HFFc6 (cell line): ENCODE measurements at regions not wholly inside any gene's neighbourhood (a gene's known extent, or its start where the extent isn't known, plus 50 kb on each side); places are given as distances from the start of the nearest gene placed in this dataset.
"Not testable (repeated sequence)": the region's sequence is repeated elsewhere in the genome, so short reads cannot be mapped to it uniquely, and the experiment has no call there.

Experiments
- DNase-seq: peaks from one replicate; pipeline ENCODE4 v3.0.0-alpha.2; 2018
- H3K27ac Mint-ChIP-seq: 2 replicates; pipeline ENCODE4 v1.8.0; 2020; ENCODE audit warnings: mild to moderate bottlenecking, mixed read lengths
- H3K27me3 Mint-ChIP-seq: 2 replicates; pipeline ENCODE4 v1.8.0; 2021; ENCODE audit warnings: mild to moderate bottlenecking, moderate library complexity, mixed read lengths; ENCODE audit not compliant: insufficient read depth
- H3K36me3 Mint-ChIP-seq: 2 replicates; pipeline ENCODE4 v1.8.0; 2021; ENCODE audit warnings: low read depth, mixed read lengths
- H3K4me1 Mint-ChIP-seq: 2 replicates; pipeline ENCODE4 v1.8.0; 2020; ENCODE audit warnings: low read depth, mixed read lengths
- H3K4me3 Mint-ChIP-seq: 2 replicates; pipeline ENCODE4 v1.8.0; 2020; ENCODE audit warnings: mild to moderate bottlenecking, moderate library complexity, mixed read lengths
- H3K9me3 Mint-ChIP-seq: 2 replicates; pipeline ENCODE4 v1.8.0; 2020; ENCODE audit warnings: mild to moderate bottlenecking, mixed read lengths
- CTCF ChIP-seq: fragments of 200-600 bp; sonication (generic); IDR thresholded peaks from 2 replicates; pipeline ENCODE4 v1.5.0; 2021; ENCODE audit warnings: antibody characterized with exemption, mild to moderate bottlenecking

DNA sequence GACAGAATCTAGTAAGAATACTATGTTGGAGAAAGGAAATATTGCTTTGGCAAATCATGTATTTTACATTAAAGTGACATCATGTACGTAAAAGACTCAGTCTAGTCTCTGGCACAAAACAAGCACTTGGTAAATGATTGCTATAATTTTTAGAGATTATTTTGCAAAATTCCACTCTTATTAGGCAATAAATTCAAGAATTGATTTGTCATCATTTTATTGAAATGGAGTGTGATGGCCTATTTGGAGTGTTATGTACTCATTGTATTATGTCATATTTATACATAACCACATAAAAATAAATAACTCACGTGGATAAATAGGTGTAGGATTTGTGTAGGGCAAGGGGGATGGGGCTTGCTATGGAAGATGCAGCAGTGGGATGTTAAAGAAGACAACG is 70.0 kb upstream of the FYN start:
- Mint-ChIP-seq H3K27ac (no peak overlapping the region), H3K4me3 (no peak overlapping the region), H3K36me3 (no peaks in the 10 kb centered on the region), H3K4me1 (peaks cover 21% of the 10 kb centered on the region), H3K27me3 (peaks cover 2% of the 10 kb centered on the region; the same call in 1 of the 2 replicates), H3K9me3 (no peaks in the 10 kb centered on the region)
- TF ChIP-seq CTCF = no peak
- no peak for DNase-seq

- TF ChIP-seq CTCF = no peak
- Mint-ChIP-seq H3K4me1 (peaks cover 16% of the 10 kb centered on the region), H3K27me3 (peaks cover 4% of the 10 kb centered on the region), H3K4me3 (no peak overlapping the region), H3K36me3 (no peaks in the 10 kb centered on the region), H3K27ac (no peak overlapping the region), H3K9me3 (no peaks in the 10 kb centered on the region)
- DNase-seq = no peak
These were observed 70.5 kb upstream of the FYN start for GRCh38 chr6:111943726-111944125.

- Mint-ChIP-seq H3K36me3 (no peaks in the 10 kb centered on the region), H3K4me3 (no peak overlapping the region), H3K4me1 (peaks cover 10% of the 10 kb centered on the region), H3K9me3 (no peaks in the 10 kb centered on the region), H3K27me3 (peaks cover 4% of the 10 kb centered on the region), H3K27ac (no peak overlapping the region)
- TF ChIP-seq CTCF = no peak
- no peak for DNase-seq
These were observed 71.3 kb upstream of the FYN start for GRCh38 chr6:111944541-111944940.

GRCh38 chr6:111949546-111949945 is 76.3 kb upstream of the FYN start:
- Mint-ChIP-seq H3K4me1 (peaks cover 27% of the 10 kb centered on the region), H3K27me3 (peaks cover 6% of the 10 kb centered on the region), H3K27ac (no peak overlapping the region), H3K9me3 (no peaks in the 10 kb centered on the region), H3K36me3 (no peaks in the 10 kb centered on the region), H3K4me3 (no peak overlapping the region)
- no peak for DNase-seq
- TF ChIP-seq CTCF = no peak

DNA sequence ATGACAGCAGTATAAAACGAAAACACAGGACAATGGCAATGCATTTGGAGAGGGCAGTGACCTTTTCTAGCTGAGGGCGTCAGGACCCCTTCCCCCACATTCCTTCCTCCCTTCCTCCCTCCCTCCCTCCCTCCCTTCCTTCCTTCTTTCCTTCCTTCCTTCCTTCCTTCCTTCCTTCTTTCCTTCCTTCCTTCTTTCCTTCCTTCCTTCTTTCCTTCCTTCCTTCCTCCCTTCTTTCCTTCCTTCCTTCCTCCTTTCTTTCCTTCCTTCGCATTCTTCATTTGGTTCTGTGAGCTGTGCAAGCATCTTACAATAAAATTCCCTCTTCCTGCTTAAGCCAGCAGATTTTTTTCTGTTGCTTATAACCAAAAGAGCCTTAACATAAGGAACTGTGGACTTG is 76.7 kb upstream of the FYN start:
- H3K27me3 Mint-ChIP-seq = not testable (repeated sequence)

DNA sequence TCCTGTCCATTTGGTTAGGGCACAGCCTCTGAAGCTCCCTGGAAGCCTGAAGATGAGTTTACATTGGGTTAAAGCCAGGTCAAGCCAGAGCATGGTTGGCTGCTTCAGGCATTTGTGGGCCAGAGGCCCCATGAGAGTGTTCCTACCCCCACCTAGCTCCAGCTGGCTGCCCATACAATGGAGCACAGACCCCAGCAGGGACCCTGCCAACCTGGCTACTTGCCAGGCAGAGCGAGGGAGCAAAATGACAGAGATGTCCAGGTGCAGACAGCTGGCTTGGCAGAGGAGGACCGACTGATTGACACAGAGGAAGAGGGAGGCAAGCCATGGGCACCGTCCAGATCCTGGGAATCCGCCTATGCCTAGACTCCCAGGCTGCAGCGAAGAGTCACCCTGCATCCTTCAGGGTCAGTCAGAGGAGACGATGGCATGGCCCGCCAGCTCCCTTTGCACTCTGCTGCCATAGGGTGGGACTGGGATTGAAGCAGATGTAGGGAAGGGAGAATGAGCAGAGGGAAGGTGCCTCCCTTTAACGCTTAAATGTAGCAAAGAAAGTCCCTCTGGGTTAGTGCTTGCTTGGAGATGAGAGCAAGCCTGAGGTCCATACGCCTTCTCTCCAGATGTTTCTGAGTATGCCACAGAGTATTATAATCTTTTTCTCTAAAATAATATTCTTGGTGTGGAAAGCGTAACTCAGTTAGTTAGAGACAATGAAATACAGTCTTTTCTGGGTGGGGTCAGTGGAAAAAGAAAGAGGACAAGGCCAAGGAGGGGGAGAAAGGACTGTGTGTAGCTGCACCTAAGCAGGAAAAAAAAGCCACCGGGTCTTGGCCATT is 77.6 kb upstream of the FYN start:
- H3K4me1 Mint-ChIP-seq = peaks cover 27% of the 10 kb centered on the region
- TF ChIP-seq CTCF = no peak
- H3K27ac Mint-ChIP-seq = no peak overlapping the region
- no peaks in the 10 kb centered on the region for H3K9me3 Mint-ChIP-seq
- no peak overlapping the region for H3K4me3 Mint-ChIP-seq
- no peak for DNase-seq
- H3K36me3 Mint-ChIP-seq = no peaks in the 10 kb centered on the region
- peaks cover 6% of the 10 kb centered on the region for H3K27me3 Mint-ChIP-seq

More for the DNA sequence above, 76.7 kb upstream of the FYN start:
- not testable (repeated sequence) for DNase-seq, H3K36me3 Mint-ChIP-seq, H3K27ac Mint-ChIP-seq, H3K4me3 Mint-ChIP-seq, H3K9me3 Mint-ChIP-seq
- H3K4me1 Mint-ChIP-seq = peaks cover 27% of the 10 kb centered on the region
